NCI-H2029 (cell line): ENCODE measurements at regions not wholly inside any gene's neighbourhood (a gene's known extent, or its start where the extent isn't known, plus 50 kb on each side); places are given as distances from the start of the nearest gene placed in this dataset.
A peak's percentile ranks its signal among the peaks of the same experiment; 100 is the strongest.

Experiments
- DNase-seq: peaks from one replicate; lab custom pipeline; 2025; lab: John Stamatoyannopoulos, UW

DNA sequence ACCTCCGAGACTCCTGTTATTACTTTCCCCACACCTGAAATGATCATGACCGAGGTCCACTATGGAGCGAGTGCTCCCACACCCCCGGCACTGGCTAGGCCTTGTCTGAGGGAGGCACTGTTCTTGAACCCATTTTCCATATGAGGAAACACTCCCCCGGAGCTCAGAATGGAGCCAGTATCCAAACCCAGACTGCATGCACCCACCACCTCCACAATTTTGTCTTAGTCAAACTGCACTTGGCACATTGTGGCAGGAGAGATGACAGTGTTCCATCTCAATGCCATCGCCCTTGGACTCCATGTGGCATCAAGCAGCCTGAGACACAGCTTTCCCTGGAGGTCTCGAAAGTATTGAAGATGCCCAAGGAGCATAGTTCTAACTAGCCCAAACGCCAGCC lies 154.1 kb downstream of the NUP210 start:
- no peak for DNase-seq

DNA sequence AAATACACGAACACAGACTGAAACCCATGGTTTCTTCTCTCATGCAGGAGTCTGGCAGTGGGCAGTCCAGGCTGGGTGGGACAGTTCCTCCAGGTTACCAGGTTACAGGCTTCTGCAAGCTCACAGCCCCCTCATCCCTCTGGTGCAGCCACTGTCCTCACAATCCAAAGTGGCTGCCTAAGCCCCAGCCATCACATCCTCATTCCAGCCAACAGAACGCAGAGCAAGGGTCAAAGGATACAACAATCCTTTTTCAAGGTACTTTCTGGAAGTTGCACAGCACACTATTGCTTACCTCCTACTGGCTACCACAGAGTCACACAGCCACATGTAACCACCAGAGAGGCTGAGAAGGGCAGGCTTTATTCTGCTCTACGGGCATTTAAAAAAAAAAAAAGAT lies 154.6 kb downstream of the NUP210 start:
- no peak for DNase-seq

GRCh38 chr3:13265016-13265415 lies 155.1 kb downstream of the NUP210 start:
- no peak for DNase-seq

- DNase-seq: no peak
These were observed 155.7 kb downstream of the NUP210 start for GRCh38 chr3:13264468-13264795.

GRCh38 chr3:13263770-13264467 lies 156.2 kb downstream of the NUP210 start:
- DNase-seq: no peak

- DNase-seq: peak; percentile 57
These were observed 157.5 kb downstream of the NUP210 start for GRCh38 chr3:13262493-13263211.

- DNase-seq: no peak
These were observed 158.2 kb downstream of the NUP210 start for GRCh38 chr3:13261892-13262291.

- no peak for DNase-seq
These were observed 158.9 kb downstream of the NUP210 start for GRCh38 chr3:13261104-13261830.

GRCh38 chr3:13260259-13261103 lies 159.6 kb downstream of the NUP210 start:
- no peak for DNase-seq

- no peak for DNase-seq
These were observed 160.3 kb downstream of the NUP210 start for GRCh38 chr3:13259831-13260230.

GRCh38 chr3:13258986-13259514 lies 161.1 kb downstream of the NUP210 start:
- no peak for DNase-seq

DNA sequence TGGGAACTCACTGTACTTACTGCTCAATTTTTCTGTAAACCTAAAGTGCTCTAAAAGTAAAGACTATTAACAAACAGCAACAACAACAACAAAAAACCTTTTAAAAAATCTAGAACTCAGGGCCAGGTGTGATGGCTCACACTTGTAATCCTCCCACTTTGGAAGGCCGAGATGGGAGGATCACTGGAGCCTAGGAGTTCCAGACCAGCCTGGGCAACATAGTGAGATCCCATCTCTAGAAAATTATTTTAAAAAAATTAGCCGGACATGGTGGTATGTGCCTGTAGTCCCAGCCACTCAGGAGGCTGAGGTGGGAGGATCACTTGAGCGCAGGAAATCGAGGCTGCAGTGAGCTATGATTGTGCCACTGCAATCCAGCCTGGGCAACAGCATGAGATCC lies 161.8 kb downstream of the NUP210 start:
- no peak for DNase-seq

- no peak for DNase-seq
These were observed 162.5 kb downstream of the NUP210 start for GRCh38 chr3:13257666-13258065.

DNA sequence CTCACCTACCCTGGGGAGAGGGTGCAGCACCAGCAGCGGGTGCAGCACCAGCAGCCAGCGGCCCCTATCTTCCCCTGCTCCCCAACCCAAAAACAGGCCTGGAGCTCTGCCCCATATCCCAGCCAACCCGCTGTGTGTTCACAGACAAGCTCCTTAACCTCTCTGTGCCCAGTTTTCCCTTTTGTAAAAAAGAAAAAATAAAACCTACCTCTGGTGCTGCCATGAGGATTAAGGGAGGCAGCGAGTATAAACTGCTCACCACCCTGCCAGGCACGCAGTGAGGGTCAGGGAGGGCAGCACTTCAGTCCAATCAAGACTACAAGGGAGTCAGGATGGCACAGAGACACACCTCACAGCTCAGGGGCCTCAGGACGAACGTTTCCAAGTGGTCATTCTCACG lies 163.3 kb downstream of the NUP210 start:
- no peak for DNase-seq

DNA sequence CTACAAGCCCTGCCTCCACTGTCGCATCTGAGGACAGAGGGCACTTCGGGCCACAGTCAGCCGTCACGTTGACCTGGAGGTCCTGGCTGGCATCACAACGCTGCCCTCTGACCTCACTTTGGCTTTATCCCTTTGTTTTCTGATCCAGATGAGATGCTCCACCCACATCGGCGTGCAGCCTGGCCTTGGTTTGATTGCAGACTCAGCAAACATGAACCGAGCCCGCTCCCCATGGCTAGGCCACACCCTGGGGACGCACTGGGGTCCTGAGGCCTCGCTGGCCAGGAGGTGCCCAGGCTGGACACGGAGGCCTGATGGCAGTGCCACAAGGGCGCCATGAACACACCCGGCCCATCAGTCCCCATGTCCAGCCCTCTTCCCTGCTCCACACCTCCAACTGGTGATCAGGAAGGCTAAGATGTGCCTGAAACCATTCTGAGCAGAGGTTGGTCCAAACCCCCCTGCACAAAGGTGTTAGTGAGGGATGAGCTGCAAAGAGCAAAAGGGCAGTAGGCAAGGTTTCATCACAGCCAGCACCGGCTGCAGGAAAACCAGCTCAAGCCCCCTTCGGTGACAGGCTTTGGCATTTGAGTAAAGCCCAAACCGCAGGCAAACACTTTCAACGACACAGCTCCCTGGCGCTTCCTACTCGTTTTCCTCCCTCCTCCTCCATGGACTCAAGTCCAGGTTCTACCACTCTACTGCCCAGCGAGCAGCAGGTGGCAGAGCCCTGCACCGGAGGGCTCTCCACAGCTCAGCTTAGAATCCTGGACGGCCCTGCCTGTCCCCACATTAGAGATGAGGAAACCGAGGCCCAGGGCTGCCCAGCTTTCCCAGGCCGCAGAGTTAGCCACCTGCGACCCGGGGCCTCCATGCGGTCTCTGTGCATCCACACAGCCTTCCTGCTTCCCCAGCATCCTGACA lies 165.8 kb downstream of the NUP210 start:
- peak; percentile 82 for DNase-seq

GRCh38 chr3:13253208-13253937 lies 166.7 kb downstream of the NUP210 start:
- DNase-seq: no peak

DNA sequence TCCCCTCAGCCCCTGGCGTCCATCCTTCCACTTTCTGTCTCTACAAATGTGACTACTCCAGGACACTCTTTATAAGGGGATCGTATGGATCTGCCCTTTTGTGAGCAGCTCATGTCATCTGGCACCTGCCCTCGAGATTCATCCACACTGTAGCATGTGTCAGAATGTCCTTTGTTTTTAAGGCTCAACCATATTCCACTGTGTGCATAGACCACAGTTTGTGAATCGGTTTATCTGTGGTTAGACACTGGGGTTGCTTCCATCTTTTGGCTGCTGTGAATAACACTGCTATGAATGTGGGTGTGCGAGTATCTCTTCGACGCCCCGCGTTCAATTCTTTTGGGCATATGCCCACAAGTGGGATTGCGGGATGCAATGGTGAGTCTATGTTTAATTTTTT lies 167.9 kb downstream of the NUP210 start:
- no peak for DNase-seq

DNA sequence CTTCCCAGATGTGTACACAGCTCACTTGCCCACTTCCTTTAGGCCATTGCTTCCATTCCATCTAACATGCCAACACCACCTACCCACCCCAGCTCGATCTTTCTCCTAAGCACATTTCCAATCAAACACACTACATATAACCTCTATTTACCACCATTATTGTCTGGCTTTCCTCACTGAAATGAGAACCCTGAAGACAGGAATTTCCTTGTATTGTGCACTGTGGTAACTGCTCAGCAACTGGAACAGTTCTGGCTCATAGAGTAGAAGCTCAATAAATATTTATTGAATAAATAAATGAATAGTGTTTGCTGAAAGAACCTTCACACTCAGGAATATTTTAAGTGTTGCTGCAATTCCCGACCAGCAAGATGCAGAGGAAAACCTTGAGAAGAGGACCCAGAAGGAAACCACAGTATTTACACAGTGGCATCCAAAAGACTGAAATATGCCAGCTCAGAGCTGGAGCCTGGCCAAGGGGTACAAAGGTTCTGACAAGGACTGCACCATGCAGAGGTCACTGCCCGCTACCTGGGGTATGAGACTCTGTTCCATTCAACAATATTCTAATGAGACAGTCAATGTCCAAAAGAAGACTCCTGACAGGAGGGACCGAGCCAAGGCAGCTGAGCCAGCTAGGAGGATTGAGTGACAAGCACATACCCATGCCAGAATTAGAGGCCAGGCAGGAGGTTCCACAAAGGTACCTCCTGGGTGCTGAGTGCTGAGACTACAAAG lies 168.8 kb downstream of the NUP210 start:
- DNase-seq: peak; percentile 55

DNA sequence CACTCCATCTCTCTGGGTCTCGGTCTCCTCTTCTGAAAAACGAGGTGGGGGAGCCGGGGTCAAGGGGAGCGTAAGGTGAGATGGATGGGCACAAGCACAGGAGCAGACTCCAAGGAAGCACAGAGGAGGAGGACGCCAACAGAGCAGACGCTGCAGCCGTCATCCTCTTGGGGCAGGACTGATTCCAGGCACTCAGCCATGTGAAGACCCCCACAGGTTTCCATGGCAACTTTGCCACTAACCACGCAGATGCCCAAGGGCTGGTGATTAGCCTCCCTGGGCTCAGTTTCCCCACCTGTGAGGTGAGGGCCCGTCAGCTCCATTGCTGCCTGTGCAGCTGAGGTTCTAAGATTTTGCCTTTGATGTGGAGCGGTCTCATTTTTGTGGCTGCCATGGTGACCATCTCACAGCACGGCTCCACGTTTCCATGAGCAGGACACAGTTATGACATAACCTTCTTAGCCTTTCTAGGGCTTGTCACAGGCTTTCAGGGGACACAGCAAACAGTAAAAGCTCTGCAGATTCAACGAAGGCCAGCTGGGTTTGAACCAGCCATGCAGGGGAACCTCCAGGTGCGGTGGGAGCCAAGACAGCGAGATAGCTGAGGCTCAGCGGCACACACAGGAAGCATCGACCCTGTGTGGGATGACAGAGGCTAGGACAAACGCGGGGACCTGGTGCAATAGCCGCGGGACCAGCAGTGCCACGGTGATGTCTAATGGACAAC lies 170.3 kb downstream of the NUP210 start:
- DNase-seq: no peak
